ENCODE measurements at regions not wholly inside any gene's neighbourhood (a gene's known extent, or its start where the extent isn't known, plus 50 kb on each side); places are given as distances from the start of the nearest gene placed in this dataset.
A peak's percentile ranks its signal among the peaks of the same experiment; 100 is the strongest.

DNA sequence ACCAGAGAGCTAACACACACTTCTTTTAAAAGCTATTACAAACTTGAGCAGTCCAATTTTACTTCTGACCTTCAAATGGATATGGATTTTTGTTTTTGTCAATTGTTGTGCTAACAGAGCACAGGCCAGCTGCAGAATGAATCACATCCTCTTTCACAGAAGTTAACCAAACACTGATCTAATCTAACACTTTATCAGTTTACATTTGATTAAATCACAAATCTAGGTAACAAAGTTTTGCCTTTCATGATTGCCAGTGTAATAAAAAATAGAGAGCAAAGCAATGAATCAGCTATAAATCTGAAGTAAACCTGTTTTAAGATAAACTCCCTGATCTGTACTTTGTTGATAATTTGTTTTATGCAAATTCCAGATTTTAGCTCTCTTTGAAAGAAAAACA, 273.1 kb upstream of the RGS6 start:
- H3K27ac Mint-ChIP-seq, result peak overlapping the region; percentile 86
- peak overlapping the region; percentile 46 for H3K4me3 Mint-ChIP-seq
- no peak for DNase-seq (ENCODE audit: low spot score)
- peaks cover 2% of the 10 kb centered on the region; the same call in 1 of the 2 replicates for H3K36me3 Mint-ChIP-seq
- POLR2A ChIA-PET, result no interaction called here
- TF ChIP-seq NR3C1 (CRISPR knock-in tag; conservative IDR thresholded peaks at IDR 0.05; ENCODE audit: low read depth) (no peak), MXD4 (CRISPR knock-in tag; IDR thresholded peaks at IDR 0.05; ENCODE audit: borderline replicate concordance) (no peak), TEAD1 (CRISPR knock-in tag; IDR thresholded peaks at IDR 0.05) (no peak), ATF1 (CRISPR knock-in tag; IDR thresholded peaks at IDR 0.05) (no peak), ZNF219 (CRISPR knock-in tag; IDR thresholded peaks at IDR 0.05; ENCODE audit: borderline replicate concordance) (no peak), ZNF396 (CRISPR knock-in tag; IDR thresholded peaks at IDR 0.05; ENCODE audit: borderline replicate concordance) (no peak)
- TF ChIP-seq, protein P1, sequence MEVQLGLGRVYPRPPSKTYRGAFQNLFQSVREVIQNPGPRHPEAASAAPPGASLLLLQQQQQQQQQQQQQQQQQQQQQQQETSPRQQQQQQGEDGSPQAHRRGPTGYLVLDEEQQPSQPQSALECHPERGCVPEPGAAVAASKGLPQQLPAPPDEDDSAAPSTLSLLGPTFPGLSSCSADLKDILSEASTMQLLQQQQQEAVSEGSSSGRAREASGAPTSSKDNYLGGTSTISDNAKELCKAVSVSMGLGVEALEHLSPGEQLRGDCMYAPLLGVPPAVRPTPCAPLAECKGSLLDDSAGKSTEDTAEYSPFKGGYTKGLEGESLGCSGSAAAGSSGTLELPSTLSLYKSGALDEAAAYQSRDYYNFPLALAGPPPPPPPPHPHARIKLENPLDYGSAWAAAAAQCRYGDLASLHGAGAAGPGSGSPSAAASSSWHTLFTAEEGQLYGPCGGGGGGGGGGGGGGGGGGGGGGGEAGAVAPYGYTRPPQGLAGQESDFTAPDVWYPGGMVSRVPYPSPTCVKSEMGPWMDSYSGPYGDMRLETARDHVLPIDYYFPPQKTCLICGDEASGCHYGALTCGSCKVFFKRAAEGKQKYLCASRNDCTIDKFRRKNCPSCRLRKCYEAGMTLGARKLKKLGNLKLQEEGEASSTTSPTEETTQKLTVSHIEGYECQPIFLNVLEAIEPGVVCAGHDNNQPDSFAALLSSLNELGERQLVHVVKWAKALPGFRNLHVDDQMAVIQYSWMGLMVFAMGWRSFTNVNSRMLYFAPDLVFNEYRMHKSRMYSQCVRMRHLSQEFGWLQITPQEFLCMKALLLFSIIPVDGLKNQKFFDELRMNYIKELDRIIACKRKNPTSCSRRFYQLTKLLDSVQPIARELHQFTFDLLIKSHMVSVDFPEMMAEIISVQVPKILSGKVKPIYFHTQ (CRISPR knock-in tag; IDR thresholded peaks at IDR 0.05), result no peak
- CTCF ChIA-PET, result interaction anchor here (1.0 kb wide), 1 partner anchor 61 kb away, joined by 3 read pairs; no protein-coding TSS in a partner anchor
- peaks cover 69% of the 10 kb centered on the region for H3K4me1 Mint-ChIP-seq
- no peaks in the 10 kb centered on the region for H3K27me3 Mint-ChIP-seq (ENCODE audit: low read depth)
- H3K9me3 Mint-ChIP-seq, result peaks cover 6% of the 10 kb centered on the region; the same call in 1 of the 2 replicates
- ATAC-seq, result no peak

DNA sequence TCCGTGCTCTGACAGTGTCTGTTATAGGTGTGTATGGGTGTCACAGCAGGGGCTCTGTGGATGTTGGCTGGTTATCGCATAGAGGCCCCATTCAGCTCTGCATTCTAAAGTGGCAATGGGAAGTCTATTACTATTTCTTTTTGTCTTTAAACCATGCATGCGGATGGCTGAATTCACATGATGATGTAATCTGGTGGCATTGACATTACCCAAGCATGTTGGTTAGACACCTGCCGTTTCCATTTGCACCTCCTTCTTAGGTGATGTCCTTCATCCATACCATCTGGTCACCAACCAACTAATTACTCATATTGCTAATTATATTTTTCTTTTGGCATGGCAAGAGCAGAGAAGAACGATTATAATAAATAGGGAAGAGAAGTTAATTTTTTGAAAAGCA, 270.8 kb upstream of the RGS6 start:
- Mint-ChIP-seq H3K4me3 (no peak overlapping the region), H3K36me3 (peaks cover 2% of the 10 kb centered on the region; the same call in 1 of the 2 replicates), H3K27ac (no peak overlapping the region), H3K4me1 (peaks cover 53% of the 10 kb centered on the region), H3K27me3 (ENCODE audit: low read depth) (no peaks in the 10 kb centered on the region), H3K9me3 (no peaks in the 10 kb centered on the region)
- POLR2A ChIA-PET, result no interaction called here
- TF ChIP-seq, protein P1 (CRISPR knock-in tag; IDR thresholded peaks at IDR 0.05), result no peak
- TF ChIP-seq, protein P2, sequence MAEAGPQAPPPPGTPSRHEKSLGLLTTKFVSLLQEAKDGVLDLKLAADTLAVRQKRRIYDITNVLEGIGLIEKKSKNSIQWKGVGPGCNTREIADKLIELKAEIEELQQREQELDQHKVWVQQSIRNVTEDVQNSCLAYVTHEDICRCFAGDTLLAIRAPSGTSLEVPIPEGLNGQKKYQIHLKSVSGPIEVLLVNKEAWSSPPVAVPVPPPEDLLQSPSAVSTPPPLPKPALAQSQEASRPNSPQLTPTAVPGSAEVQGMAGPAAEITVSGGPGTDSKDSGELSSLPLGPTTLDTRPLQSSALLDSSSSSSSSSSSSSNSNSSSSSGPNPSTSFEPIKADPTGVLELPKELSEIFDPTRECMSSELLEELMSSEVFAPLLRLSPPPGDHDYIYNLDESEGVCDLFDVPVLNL (CRISPR knock-in tag; IDR thresholded peaks at IDR 0.05; ENCODE audit: borderline replicate concordance, low read depth), result no peak
- TF ChIP-seq SMAD3 (CRISPR knock-in tag; IDR thresholded peaks at IDR 0.05; ENCODE audit: borderline replicate concordance), result no peak
- no peak for TF ChIP-seq TEAD4 (CRISPR knock-in tag; IDR thresholded peaks at IDR 0.05)
- no peak for TF ChIP-seq ZNF423 (CRISPR knock-in tag; IDR thresholded peaks at IDR 0.05)
- TF ChIP-seq ESRRA (CRISPR knock-in tag; IDR thresholded peaks at IDR 0.05; ENCODE audit: borderline replicate concordance), result no peak
- TF ChIP-seq ETV6 (CRISPR knock-in tag; IDR thresholded peaks at IDR 0.05), result no peak
- TF ChIP-seq ATF1 (CRISPR knock-in tag; IDR thresholded peaks at IDR 0.05), result no peak
- ATAC-seq (no peak), DNase-seq (ENCODE audit: low spot score) (no peak)
- CTCF ChIA-PET, result interaction anchor here (1.7 kb wide), 1 partner anchor 194 kb away, joined by 4 read pairs; no protein-coding TSS in a partner anchor

DNA sequence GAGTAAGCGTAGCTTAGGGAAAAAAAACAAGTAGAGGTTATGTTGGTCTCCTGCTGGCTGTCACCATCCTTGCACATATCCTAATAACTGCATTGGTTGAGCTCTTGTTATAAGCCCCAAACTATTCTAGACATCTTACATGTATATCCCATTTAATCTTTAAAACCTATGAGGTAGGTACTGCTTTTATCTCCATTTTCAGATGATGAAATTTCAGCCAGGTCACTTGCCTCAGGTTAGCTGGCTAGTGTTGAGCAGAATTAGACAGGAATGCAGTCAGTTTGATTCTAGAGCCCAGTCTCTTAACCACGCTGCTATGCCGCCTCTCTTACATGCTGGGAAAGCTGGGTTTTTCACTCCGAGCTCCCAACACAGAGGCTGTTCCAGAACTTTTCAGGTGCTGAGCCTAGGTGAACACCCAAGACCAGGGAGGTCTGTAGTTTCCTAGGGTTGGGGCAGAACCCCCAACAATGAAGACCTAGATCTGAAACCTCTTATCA, 269.9 kb upstream of the RGS6 start:
- H3K36me3 Mint-ChIP-seq, result peaks cover 2% of the 10 kb centered on the region; the same call in 1 of the 2 replicates
- H3K27ac Mint-ChIP-seq, result no peak overlapping the region
- no peaks in the 10 kb centered on the region for H3K9me3 Mint-ChIP-seq
- DNase-seq (ENCODE audit: low spot score) (no peak), ATAC-seq (no peak)
- no peaks in the 10 kb centered on the region for H3K27me3 Mint-ChIP-seq (ENCODE audit: low read depth)
- H3K4me3 Mint-ChIP-seq, result no peak overlapping the region
- peaks cover 53% of the 10 kb centered on the region for H3K4me1 Mint-ChIP-seq
- TF ChIP-seq, protein P3, sequence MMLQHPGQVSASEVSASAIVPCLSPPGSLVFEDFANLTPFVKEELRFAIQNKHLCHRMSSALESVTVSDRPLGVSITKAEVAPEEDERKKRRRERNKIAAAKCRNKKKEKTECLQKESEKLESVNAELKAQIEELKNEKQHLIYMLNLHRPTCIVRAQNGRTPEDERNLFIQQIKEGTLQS (CRISPR knock-in tag; conservative IDR thresholded peaks at IDR 0.05), result no peak
- TF ChIP-seq EMX1 (CRISPR knock-in tag; IDR thresholded peaks at IDR 0.05) (no peak), ZNF138 (CRISPR knock-in tag; conservative IDR thresholded peaks at IDR 0.05) (no peak), ZNF232 (CRISPR knock-in tag; IDR thresholded peaks at IDR 0.05) (no peak), KAT7 (CRISPR knock-in tag; IDR thresholded peaks at IDR 0.05; ENCODE audit: borderline replicate concordance) (no peak)
- TF ChIP-seq, protein P4, sequence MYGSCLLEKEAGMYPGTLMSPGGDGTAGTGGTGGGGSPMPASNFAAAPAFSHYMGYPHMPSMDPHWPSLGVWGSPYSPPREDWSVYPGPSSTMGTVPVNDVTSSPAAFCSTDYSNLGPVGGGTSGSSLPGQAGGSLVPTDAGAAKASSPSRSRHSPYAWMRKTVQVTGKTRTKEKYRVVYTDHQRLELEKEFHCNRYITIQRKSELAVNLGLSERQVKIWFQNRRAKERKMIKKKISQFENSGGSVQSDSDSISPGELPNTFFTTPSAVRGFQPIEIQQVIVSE (CRISPR knock-in tag; IDR thresholded peaks at IDR 0.05; ENCODE audit: borderline replicate concordance), result no peak
- TF ChIP-seq, protein P5, sequence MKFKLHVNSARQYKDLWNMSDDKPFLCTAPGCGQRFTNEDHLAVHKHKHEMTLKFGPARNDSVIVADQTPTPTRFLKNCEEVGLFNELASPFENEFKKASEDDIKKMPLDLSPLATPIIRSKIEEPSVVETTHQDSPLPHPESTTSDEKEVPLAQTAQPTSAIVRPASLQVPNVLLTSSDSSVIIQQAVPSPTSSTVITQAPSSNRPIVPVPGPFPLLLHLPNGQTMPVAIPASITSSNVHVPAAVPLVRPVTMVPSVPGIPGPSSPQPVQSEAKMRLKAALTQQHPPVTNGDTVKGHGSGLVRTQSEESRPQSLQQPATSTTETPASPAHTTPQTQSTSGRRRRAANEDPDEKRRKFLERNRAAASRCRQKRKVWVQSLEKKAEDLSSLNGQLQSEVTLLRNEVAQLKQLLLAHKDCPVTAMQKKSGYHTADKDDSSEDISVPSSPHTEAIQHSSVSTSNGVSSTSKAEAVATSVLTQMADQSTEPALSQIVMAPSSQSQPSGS (CRISPR knock-in tag; IDR thresholded peaks at IDR 0.05; ENCODE audit: borderline replicate concordance, low read depth), result no peak
- TF ChIP-seq, protein P2 (CRISPR knock-in tag; IDR thresholded peaks at IDR 0.05; ENCODE audit: borderline replicate concordance, low read depth), result no peak
- ChIA-PET CTCF (interaction anchor here (1.7 kb wide), 1 partner anchor 193 kb away, joined by 4 read pairs; no protein-coding TSS in a partner anchor), POLR2A (no interaction called here)

Measured in WTC11 (cell line).